ENCODE measurements at regions not wholly inside any gene's neighbourhood (a gene's known extent, or its start where the extent isn't known, plus 50 kb on each side); places are given as distances from the start of the nearest gene placed in this dataset.

GRCh38 chrX:118901991-118902390 is 72.4 kb upstream of the LONRF3 start:
- DNase-seq (no peak), ATAC-seq (no peak)
- Histone ChIP-seq H3K4me3 (no peak overlapping the region), H3K27ac (no peak overlapping the region), H3K4me1 (no peaks in the 10 kb centered on the region), H3K27me3 (no peaks in the 10 kb centered on the region), H3K9me3 (no peaks in the 10 kb centered on the region), H3K36me3 (no peaks in the 10 kb centered on the region)
- TF ChIP-seq POLR2A (IDR thresholded peaks at IDR 0.05) (no peak), CTCF (IDR thresholded peaks at IDR 0.05) (no peak)
- WGBS (ENCODE audit: insufficient coverage, low coverage, low lambda C conversion rate, missing lambda C conversion rate) = 81% methylated on average over 4 of the region's 4 CpGs
- intact Hi-C loops (cut with DNase I) = no loop called here

GRCh38 chrX:118904218-118904617 is 70.2 kb upstream of the LONRF3 start:
- H3K27ac ChIP-seq = no peak overlapping the region
- no peak for DNase-seq
- no peaks in the 10 kb centered on the region for H3K36me3 ChIP-seq
- H3K4me1 ChIP-seq = no peaks in the 10 kb centered on the region
- no peak for ATAC-seq
- no peaks in the 10 kb centered on the region for H3K27me3 ChIP-seq
- no peaks in the 10 kb centered on the region for H3K9me3 ChIP-seq
- no peak for TF ChIP-seq CTCF (IDR thresholded peaks at IDR 0.05)
- no peak for TF ChIP-seq POLR2A (IDR thresholded peaks at IDR 0.05)
- no peak overlapping the region for H3K4me3 ChIP-seq
- intact Hi-C loops (cut with DNase I) = no loop called here

GRCh38 chrX:118904664-118905063 is 69.8 kb upstream of the LONRF3 start:
- Histone ChIP-seq H3K4me1 (no peaks in the 10 kb centered on the region), H3K36me3 (no peaks in the 10 kb centered on the region), H3K27me3 (no peaks in the 10 kb centered on the region), H3K4me3 (no peak overlapping the region), H3K27ac (no peak overlapping the region), H3K9me3 (no peaks in the 10 kb centered on the region)
- 21% methylated on average over 2 of the region's 2 CpGs for WGBS (ENCODE audit: insufficient coverage, low coverage, low lambda C conversion rate, missing lambda C conversion rate)
- TF ChIP-seq POLR2A (IDR thresholded peaks at IDR 0.05) (no peak), CTCF (IDR thresholded peaks at IDR 0.05) (no peak)
- intact Hi-C loops (cut with DNase I) = no loop called here
- DNase-seq = no peak
- no peak for ATAC-seq
